Uterus (tissue), 3 donors: ENCODE measurements at regions not wholly inside any gene's neighbourhood (a gene's known extent, or its start where the extent isn't known, plus 50 kb on each side); places are given as distances from the start of the nearest gene placed in this dataset.

Experiments
- DNase-seq, 2 donors: peaks; one replicate each; pipeline ENCODE4 v3.0.0-alpha.2; 2019 to 2020
- H3K27ac ChIP-seq, 2 donors: fragments of 200-600 bp; sonication (generic); 1 replicate in 1 of 2; 2 replicates in 1 of 2; pipeline ENCODE4 v1.5.1; 2016 to 2018
- H3K27me3 ChIP-seq, 2 donors: fragments of 200-600 bp; sonication (generic); one replicate each; pipeline ENCODE4 v1.5.1; 2018 to 2019; ENCODE audit warnings: control low read depth in 1 of 2
- H3K36me3 ChIP-seq, 2 donors: fragments of 200-600 bp; sonication (generic); one replicate each; pipeline ENCODE4 v1.5.1; 2019; ENCODE audit warnings: control low read depth in 1 of 2
- H3K4me1 ChIP-seq, 2 donors: fragments of 200-600 bp; sonication (generic); one replicate each; pipeline ENCODE4 v1.5.1; 2018 to 2019; ENCODE audit warnings: control low read depth in 1 of 2
- H3K4me3 ChIP-seq, 2 donors: fragments of 200-600 bp; sonication (generic); 1 replicate in 1 of 2; 2 replicates in 1 of 2; pipeline ENCODE4 v1.5.1; 2018 to 2019; ENCODE audit warnings: mild to moderate bottlenecking in 1 of 2
- H3K9me3 ChIP-seq, 2 donors: fragments of 200-600 bp; sonication (generic); one replicate each; pipeline ENCODE4 v1.5.1; 2019; ENCODE audit warnings: control low read depth in 1 of 2
- CTCF ChIP-seq, 4 experiments: fragments of 200-600 bp in 2 of 4; fragments of 450-650 bp in 2 of 4; sonication (generic) in 2 of 4; IDR thresholded peaks; one replicate each; pipeline ENCODE4 v1.5.1; 2016 to 2019; ENCODE audit warnings: antibody characterized with exemption in 4 of 4, mild to moderate bottlenecking in 2 of 4, moderate library complexity in 1 of 4
- POLR2A ChIP-seq, 2 donors: fragments of 450-650 bp; IDR thresholded peaks; one replicate each; pipeline ENCODE4 v1.6.1; 2016; ENCODE audit warnings: antibody characterized with exemption in 2 of 2, mild to moderate bottlenecking in 1 of 2, moderate library complexity in 1 of 2
- intact Hi-C: fragments of 100-400 bp; cut with DNase I; formaldehyde crosslinking; loops from one replicate; pipeline ENCODE4 v1.15.1; 2023; ENCODE audit warnings: low total_unique reads
- donor health status: DM: yes; HTN: yes; CAD: no.

GRCh38 chr9:134230942-134231325 is 66.6 kb upstream of the RNU6ATAC start:
- Histone ChIP-seq H3K27me3 (no peaks in the 10 kb centered on the region), H3K4me1 (peaks cover 0 to 11% of the 10 kb centered on the region in 2 donors), H3K27ac (peak overlapping the region; percentile 63 to 69), H3K4me3 (no peak overlapping the region), H3K9me3 (no peaks in the 10 kb centered on the region), H3K36me3 (no peaks in the 10 kb centered on the region)
- TF ChIP-seq POLR2A (IDR thresholded peaks at IDR 0.05) (no peak), CTCF (IDR thresholded peaks at IDR 0.05) (no peak)
- intact Hi-C loops, result no loop called here
- DNase-seq, result no peak

GRCh38 chr9:134231330-134231745 is 67.0 kb upstream of the RNU6ATAC start:
- Histone ChIP-seq H3K4me3 (no peak overlapping the region), H3K4me1 (peaks cover 0 to 11% of the 10 kb centered on the region in 2 donors), H3K27me3 (no peaks in the 10 kb centered on the region), H3K9me3 (no peaks in the 10 kb centered on the region), H3K36me3 (no peaks in the 10 kb centered on the region), H3K27ac (peak overlapping the region; percentile 63 to 69)
- intact Hi-C loops, result no loop called here
- no peak for DNase-seq
- TF ChIP-seq POLR2A (IDR thresholded peaks at IDR 0.05), result no peak

- H3K27ac ChIP-seq, result peak overlapping the region; percentile 63 to 69
- intact Hi-C loops, result no loop called here
- no peaks in the 10 kb centered on the region for H3K36me3 ChIP-seq
- TF ChIP-seq CTCF (IDR thresholded peaks at IDR 0.05) (no peak), POLR2A (IDR thresholded peaks at IDR 0.05) (no peak)
- no peaks in the 10 kb centered on the region for H3K9me3 ChIP-seq
- no peaks in the 10 kb centered on the region for H3K27me3 ChIP-seq
- H3K4me1 ChIP-seq, result peaks cover 0 to 11% of the 10 kb centered on the region in 2 donors
- no peak for DNase-seq
- no peak overlapping the region for H3K4me3 ChIP-seq
Measured at GRCh38 chr9:134231767-134232166, 67.4 kb upstream of the RNU6ATAC start.

- Histone ChIP-seq H3K9me3 (no peaks in the 10 kb centered on the region), H3K36me3 (no peaks in the 10 kb centered on the region), H3K27me3 (no peaks in the 10 kb centered on the region), H3K27ac (no peak overlapping the region), H3K4me3 (no peak overlapping the region), H3K4me1 (peaks cover 0 to 11% of the 10 kb centered on the region in 2 donors)
- DNase-seq, result no peak
- intact Hi-C loops, result no loop called here
- TF ChIP-seq CTCF (IDR thresholded peaks at IDR 0.05), result no peak
- TF ChIP-seq POLR2A (IDR thresholded peaks at IDR 0.05), result no peak
Measured at GRCh38 chr9:134233022-134233421, 68.7 kb upstream of the RNU6ATAC start.

GRCh38 chr9:134234001-134234660 is 69.8 kb upstream of the RNU6ATAC start:
- no peak overlapping the region for H3K4me3 ChIP-seq
- TF ChIP-seq POLR2A (IDR thresholded peaks at IDR 0.05) (no peak), CTCF (IDR thresholded peaks at IDR 0.05) (no peak)
- H3K9me3 ChIP-seq, result no peaks in the 10 kb centered on the region
- H3K4me1 ChIP-seq, result peaks cover 0 to 11% of the 10 kb centered on the region in 2 donors
- no peak for DNase-seq
- H3K27ac ChIP-seq, result no peak overlapping the region
- intact Hi-C loops, result no loop called here
- H3K27me3 ChIP-seq, result no peaks in the 10 kb centered on the region
- no peaks in the 10 kb centered on the region for H3K36me3 ChIP-seq
